ENCODE measurements at regions not wholly inside any gene's neighbourhood (a gene's known extent, or its start where the extent isn't known, plus 50 kb on each side); places are given as distances from the start of the nearest gene placed in this dataset.
"Not testable (repeated sequence)": the region's sequence is repeated elsewhere in the genome, so short reads cannot be mapped to it uniquely, and the experiment has no call there.

DNA sequence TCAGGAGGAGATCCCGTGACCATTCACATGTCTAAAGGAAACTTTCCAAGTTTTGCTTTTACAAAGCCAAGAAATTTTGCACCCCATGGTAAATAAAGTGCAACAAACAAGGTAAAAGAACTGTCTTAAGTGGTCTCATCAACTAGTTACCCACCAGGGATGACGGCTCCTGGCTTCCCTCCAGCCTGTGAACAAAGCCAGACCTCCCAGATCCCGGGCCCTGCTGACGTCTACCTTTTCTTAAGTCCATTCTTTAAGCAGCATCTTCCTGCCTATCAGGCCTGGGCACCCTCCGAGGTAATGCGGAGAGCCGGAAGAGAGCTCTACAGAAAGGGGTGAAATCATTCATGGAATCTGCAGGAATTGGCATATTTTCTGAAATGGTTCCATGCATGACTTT is 58.0 kb upstream of the DAAM1 start:
- no peak for DNase-seq

DNA sequence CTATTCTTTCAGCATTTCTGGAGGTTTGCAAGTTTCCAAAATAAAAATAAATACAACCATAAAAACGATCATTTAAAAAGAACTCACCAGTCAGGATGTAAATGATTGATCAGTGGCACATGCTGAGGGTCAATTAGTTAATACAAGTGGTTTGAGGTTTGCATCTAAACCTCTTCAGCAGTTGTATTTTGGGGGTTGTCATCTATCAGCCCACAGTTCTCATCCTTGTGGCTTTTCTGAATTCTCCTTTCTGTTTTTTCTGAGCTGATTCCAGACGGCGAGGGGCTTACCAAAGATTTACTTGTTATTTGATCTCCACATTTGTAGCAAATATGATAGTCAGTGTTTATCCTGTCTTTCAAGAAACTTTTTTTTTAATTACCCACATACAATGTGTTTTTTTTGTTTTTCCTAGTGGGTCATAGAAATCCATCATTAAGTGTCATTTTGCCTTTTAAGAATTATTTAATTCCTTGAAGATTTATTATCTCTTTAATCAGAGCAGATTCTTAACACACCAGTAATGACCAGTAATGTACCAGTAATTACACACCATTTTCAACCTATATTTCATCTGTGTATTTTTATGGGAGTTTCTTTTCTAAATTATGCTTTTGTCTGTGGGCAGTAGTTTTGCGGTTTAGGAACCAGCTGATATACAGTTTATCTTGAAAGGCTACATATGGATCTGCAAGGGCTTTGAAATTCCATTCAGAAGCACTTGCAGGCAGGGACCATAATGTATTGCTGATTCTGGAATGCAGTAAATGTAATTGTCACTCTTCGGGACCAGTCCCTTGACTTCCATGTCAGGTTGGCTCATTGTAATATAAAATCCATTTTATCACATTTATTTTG is 56.3 kb upstream of the DAAM1 start:
- DNase-seq: no peak

DNA sequence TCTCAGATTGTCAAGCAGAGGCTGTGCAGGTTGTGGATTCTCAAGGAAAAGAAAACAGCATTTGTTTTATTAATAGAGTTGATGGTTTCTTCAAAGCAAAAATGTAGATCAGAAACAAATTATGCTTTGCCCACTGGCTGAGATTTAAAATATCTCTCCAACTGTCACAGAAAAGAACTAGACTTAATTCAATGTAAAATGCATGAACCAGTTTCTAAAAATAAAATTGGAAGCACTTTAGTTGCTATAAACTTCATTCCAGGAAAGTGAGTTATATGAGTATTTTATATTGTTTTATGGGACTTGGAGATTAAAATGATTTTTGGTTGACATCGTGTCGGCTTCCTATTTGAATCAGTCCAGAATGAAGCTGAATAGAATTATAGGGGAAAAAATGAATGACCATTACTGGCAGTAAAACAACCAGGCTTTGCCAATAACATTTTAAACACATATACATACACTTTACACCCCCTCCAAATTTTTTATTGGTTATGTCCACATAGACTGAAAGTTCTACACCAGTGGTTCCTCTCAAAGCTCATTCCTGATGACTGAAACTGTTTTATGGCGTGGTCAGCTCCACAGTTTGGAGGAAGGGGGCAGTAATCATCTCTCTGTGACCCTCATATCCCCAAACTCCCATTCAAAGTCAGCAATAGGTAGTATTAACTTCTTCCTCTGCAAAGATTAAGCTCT is 55.5 kb upstream of the DAAM1 start:
- DNase-seq: no peak

DNA sequence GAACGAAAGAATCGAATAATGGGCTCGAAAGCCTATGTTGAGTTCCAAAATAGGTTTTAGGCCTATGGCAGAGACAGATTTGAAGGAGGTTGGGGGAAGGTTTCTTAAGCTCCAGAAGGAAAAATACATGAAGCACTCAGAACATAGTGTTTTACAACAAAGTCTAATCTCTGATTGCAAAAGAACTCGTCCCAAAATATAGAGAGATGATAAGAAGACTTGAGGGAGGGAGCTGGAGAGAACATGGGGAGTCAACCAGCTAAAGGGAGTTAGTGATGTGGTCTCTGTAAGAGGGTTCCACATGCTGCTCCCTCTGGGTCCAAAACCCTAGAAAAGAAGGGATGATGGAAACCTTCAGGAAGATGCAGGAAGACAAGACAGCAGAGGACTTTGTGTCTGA is 54.8 kb upstream of the DAAM1 start:
- DNase-seq: no peak

DNA sequence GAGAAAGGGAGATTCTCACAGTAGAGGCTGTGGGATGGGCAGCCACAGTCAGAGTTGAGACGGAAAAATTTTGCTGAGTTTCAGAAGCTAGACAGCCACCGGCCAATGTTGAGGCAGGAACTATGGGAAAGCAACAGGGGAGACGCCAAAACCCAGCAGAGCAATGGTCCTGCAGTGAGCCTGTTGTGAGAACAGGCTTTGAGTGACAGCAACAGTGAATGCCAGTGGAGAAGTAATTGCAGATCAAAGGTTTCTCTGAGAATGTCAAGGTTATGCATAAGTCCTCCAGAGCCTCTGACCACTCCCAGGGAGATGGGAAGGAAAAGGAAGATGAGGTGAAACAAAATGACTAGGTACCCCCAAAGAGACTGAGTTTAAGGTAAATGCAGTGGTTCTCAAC is 54.2 kb upstream of the DAAM1 start:
- no peak for DNase-seq

DNA sequence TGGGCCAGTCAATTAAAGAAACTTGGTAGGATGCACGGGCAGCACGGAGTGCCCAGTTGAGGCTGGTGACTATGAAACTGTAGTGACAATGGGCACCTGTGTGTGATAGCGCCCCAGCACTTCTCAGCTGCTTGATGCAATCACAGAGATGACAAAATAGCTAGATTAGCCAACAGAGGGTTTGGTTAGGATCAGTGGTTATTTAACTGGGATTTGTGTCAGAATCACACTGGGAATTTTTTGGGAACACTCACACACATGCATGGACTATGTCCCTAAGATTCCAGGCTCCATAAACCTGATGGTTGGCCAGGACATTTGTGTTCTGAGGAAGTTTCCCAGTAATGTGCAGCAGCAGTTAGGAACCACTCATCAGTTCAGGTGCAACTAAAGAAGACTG is 51.2 kb upstream of the DAAM1 start:
- DNase-seq: no peak

GRCh38 chr14:59138576-59138975 is 49.9 kb upstream of the DAAM1 start:
- not testable (repeated sequence) for DNase-seq

All from NCI-H187 (cell line).